IMR-90 (cell line): ENCODE measurements at regions not wholly inside any gene's neighbourhood (a gene's known extent, or its start where the extent isn't known, plus 50 kb on each side); places are given as distances from the start of the nearest gene placed in this dataset.

Source experiments
- ATAC-seq: fragments of 200-7000 bp; cut with Tn5 transposase; 2 replicates; pipeline ENCODE4 v1.9.1; 2020; ENCODE audit warnings: low read depth, mild to moderate bottlenecking, moderate library complexity
- BruUV-seq: library from RNA; stranded (reverse); fragments of 400-500 nt; replicated peaks from 2 replicates; lab custom pipeline; 2021; lab: Mats Ljungman, UMichigan
- CTCF ChIA-PET: fragments of 300-600 bp; formaldehyde crosslinking; extraction: SDS; loops from one replicate; lab custom pipeline; 2021; ENCODE audit warnings: antibody characterized with exemption; lab: Yijun Ruan, JAX
- POLR2A ChIA-PET: fragments of 300-600 bp; sonication (Branson Sonifier 250); formaldehyde crosslinking; loops from one replicate; lab custom pipeline; 2022; ENCODE audit warnings: antibody characterized with exemption; ENCODE audit not compliant: unreplicated experiment; lab: Charles Lee
- DNase-seq: peaks from one replicate; pipeline ENCODE4 v3.0.0; 2013
- H2AFZ ChIP-seq: replicated peaks from 2 replicates; pipeline ENCODE3; 2013; ENCODE audit warnings: low read length, mild to moderate bottlenecking; ENCODE audit not compliant: poor library complexity
- H2AK5ac ChIP-seq: 2 replicates; pipeline ENCODE4 v1.6.1; 2013; ENCODE audit warnings: low read depth, low read length, inconsistent platforms
- H2AK9ac ChIP-seq: replicated peaks from 2 replicates; pipeline ENCODE3; 2013; ENCODE audit warnings: mild to moderate bottlenecking, low read depth, low read length, moderate library complexity; ENCODE audit not compliant: poor library complexity
- H2BK120ac ChIP-seq: 2 replicates; pipeline ENCODE4 v1.6.1; 2013; ENCODE audit warnings: low read depth, low read length, inconsistent platforms
- H2BK15ac ChIP-seq: 3 replicates; pipeline ENCODE4 v1.6.1; 2013; ENCODE audit warnings: low read depth, low read length, inconsistent platforms
- H2BK20ac ChIP-seq: 2 replicates; pipeline ENCODE4 v1.6.1; 2013; ENCODE audit warnings: low read depth, mild to moderate bottlenecking, inconsistent platforms, low read length, moderate library complexity
- H2BK5ac ChIP-seq: 2 replicates; pipeline ENCODE4 v1.6.1; 2013; ENCODE audit warnings: mild to moderate bottlenecking, low read depth, low read length, inconsistent platforms; ENCODE audit not compliant: poor library complexity, severe bottlenecking
- H3K14ac ChIP-seq: replicated peaks from 2 replicates; pipeline ENCODE4 v1.6.1; 2013; ENCODE audit warnings: low read depth, low read length, inconsistent platforms
- H3K18ac ChIP-seq: 2 replicates; pipeline ENCODE4 v1.6.1; 2013; ENCODE audit warnings: low read depth, low read length, control low read depth
- H3K23ac ChIP-seq: 2 replicates; pipeline ENCODE4 v1.6.1; 2013; ENCODE audit warnings: low read depth, low read length, inconsistent platforms
- H3K27ac ChIP-seq: 2 replicates; pipeline ENCODE4 v1.5.1; 2013; ENCODE audit warnings: mild to moderate bottlenecking, control low read depth, low read length; ENCODE audit not compliant: insufficient read depth
- H3K27me3 ChIP-seq: 2 replicates; pipeline ENCODE4 v1.6.1; 2013; ENCODE audit warnings: low read length; ENCODE audit not compliant: control insufficient read depth, insufficient read depth
- H3K36me3 ChIP-seq: 2 replicates; pipeline ENCODE4 v1.6.1; 2013; ENCODE audit warnings: low read length, mixed read lengths; ENCODE audit not compliant: control insufficient read depth, insufficient read depth
- H3K4ac ChIP-seq: 2 replicates; pipeline ENCODE4 v1.6.1; 2013; ENCODE audit warnings: low read depth, low read length, inconsistent platforms
- H3K4me1 ChIP-seq: 2 replicates; pipeline ENCODE4 v1.6.1; 2013; ENCODE audit warnings: low read length, mixed read lengths; ENCODE audit not compliant: control insufficient read depth, insufficient read depth
- H3K4me2 ChIP-seq: 2 replicates; pipeline ENCODE4 v1.6.1; 2013; ENCODE audit warnings: low read depth, mild to moderate bottlenecking, control low read depth, low read length, moderate library complexity
- H3K4me3 ChIP-seq: 2 replicates; pipeline ENCODE4 v1.5.1; 2013; ENCODE audit warnings: low read depth, mild to moderate bottlenecking, control low read depth, low read length, moderate library complexity; ENCODE audit not compliant: insufficient read depth
- H3K56ac ChIP-seq: 2 replicates; pipeline ENCODE4 v1.6.1; 2013; ENCODE audit warnings: low read length, inconsistent platforms; ENCODE audit not compliant: insufficient read depth; ENCODE audit errors: extremely low read depth
- H3K79me1 ChIP-seq, 2 experiments: 2 replicates each; pipeline ENCODE4 v1.6.1; 2013; ENCODE audit warnings: low read length in 2 of 2, inconsistent platforms in 1 of 2, low read depth in 1 of 2
- H3K9ac ChIP-seq: 2 replicates; pipeline ENCODE4 v1.6.1; 2013; ENCODE audit warnings: low read depth, low read length, control low read depth
- H3K9me1 ChIP-seq: 2 replicates; pipeline ENCODE4 v1.6.1; 2013; ENCODE audit warnings: low read length, inconsistent platforms; ENCODE audit not compliant: insufficient read depth
- H3K9me3 ChIP-seq: 2 replicates; pipeline ENCODE4 v1.6.1; 2013; ENCODE audit warnings: low read length; ENCODE audit not compliant: control insufficient read depth, insufficient read depth
- H4K20me1 ChIP-seq: 2 replicates; pipeline ENCODE4 v1.6.1; 2013; ENCODE audit warnings: low read length, inconsistent platforms; ENCODE audit not compliant: insufficient read depth
- H4K5ac ChIP-seq: 2 replicates; pipeline ENCODE4 v1.6.1; 2013; ENCODE audit warnings: mild to moderate bottlenecking, low read depth, low read length, control low read depth
- H4K8ac ChIP-seq, 2 experiments: 2 replicates each; pipeline ENCODE4 v1.6.1; 2013; ENCODE audit warnings: low read depth in 2 of 2, low read length in 2 of 2, control low read depth in 1 of 2, inconsistent platforms in 1 of 2
- H4K91ac ChIP-seq: 2 replicates; pipeline ENCODE4 v1.6.1; 2013; ENCODE audit warnings: low read depth, low read length, inconsistent platforms; ENCODE audit not compliant: insufficient read depth
- CEBPB ChIP-seq: IDR thresholded peaks from 2 replicates; pipeline ENCODE4 v1.6.1; 2012; ENCODE audit warnings: low read depth, low read length, improper control_type of control experiment
- ELK1 ChIP-seq: fragments of 150-350 bp; IDR thresholded peaks from 2 replicates; pipeline ENCODE4 v1.6.1; 2016; ENCODE audit warnings: low read depth, mild to moderate bottlenecking, low read length, moderate library complexity, borderline replicate concordance
- FOS ChIP-seq: fragments of 150-350 bp; IDR thresholded peaks from 2 replicates; pipeline ENCODE4 v1.6.1; 2016; ENCODE audit warnings: low read depth, low read length
- NFE2L2 ChIP-seq: fragments of 150-350 bp; IDR thresholded peaks from 2 replicates; pipeline ENCODE4 v1.6.1; 2016; ENCODE audit warnings: low read depth, mild to moderate bottlenecking, low read length
- RFX5 ChIP-seq: IDR thresholded peaks from 2 replicates; pipeline ENCODE4 v1.8.0; 2012; ENCODE audit warnings: low read depth, mild to moderate bottlenecking, low read length, moderate library complexity
- WGBS, 2 experiments: methylation state at CpG; one replicate each; pipeline versions ENCODE4 v1.1.5 to v1.1.7; 2013; ENCODE audit warnings: missing lambda C conversion rate in 2 of 2; ENCODE audit not compliant: insufficient read length in 1 of 2; ENCODE audit errors: extremely low coverage in 2 of 2; 5-methylcytosine and 5-hydroxymethylcytosine counted together
- dilution Hi-C: fragments of 300-500 bp; cut with HindIII; formaldehyde crosslinking; loops from one replicate; pipeline ENCODE4 v1.14.3; 2018; ENCODE audit warnings: low sequenced_read_pairs; ENCODE audit not compliant: unreplicated experiment
- in situ Hi-C: fragments of 300-500 bp; cut with MboI; formaldehyde crosslinking; loops from 3 replicates; pipeline ENCODE4 v1.14.3; 2019; ENCODE audit warnings: low sequenced_read_pairs, inconsistent platforms, mixed read lengths
- intact Hi-C: fragments of 100-400 bp; cut with micrococcal nuclease; formaldehyde crosslinking; loops from 2 replicates; pipeline ENCODE4 v1.10.0; 2022

GRCh38 chr2:147382322-147382948, 462.4 kb upstream of the ACVR2A start:
- 83% methylated on average over 1 of the region's 3 CpGs; no CpG with 5 or more reads in 1 of the 2 experiments for WGBS, 2 experiments
- Histone ChIP-seq H4K91ac (no peak overlapping the region), H3K36me3 (no peaks in the 10 kb centered on the region), H4K5ac (no peak overlapping the region), H3K4me3 (no peak overlapping the region), H4K20me1 (no peaks in the 10 kb centered on the region), H3K18ac (no peak overlapping the region), H3K79me1 (no peaks in the 10 kb centered on the region), H2AK5ac (no peak overlapping the region), H3K23ac (no peak overlapping the region), H3K4me2 (no peak overlapping the region), H3K56ac (no peak overlapping the region), H3K14ac (no peak overlapping the region), H3K27me3 (no peaks in the 10 kb centered on the region), H2BK5ac (no peak overlapping the region), H2AK9ac (no peak overlapping the region), H2BK120ac (no peak overlapping the region), H3K9me1 (no peaks in the 10 kb centered on the region), H2BK15ac (no peak overlapping the region), H2BK20ac (no peak overlapping the region), H3K27ac (no peak overlapping the region), H3K4me1 (no peaks in the 10 kb centered on the region), H2AFZ (no peak overlapping the region), H4K8ac (no peak overlapping the region), H3K4ac (no peak overlapping the region), H3K9ac (no peak overlapping the region), H3K9me3 (no peaks in the 10 kb centered on the region)
- ChIA-PET POLR2A (no interaction called here), CTCF (no interaction called here)
- dilution Hi-C loops (no loop called here), in situ Hi-C loops (no loop called here), intact Hi-C loops (no loop called here)
- no peak for TF ChIP-seq FOS
- no peak for TF ChIP-seq NFE2L2
- no peak for TF ChIP-seq ELK1
- TF ChIP-seq CEBPB = no peak
- TF ChIP-seq RFX5 = no peak
- no peak for ATAC-seq
- no peak for DNase-seq
- BruUV-seq = no TSS peak
